Activated CD8-positive, alpha-beta memory T cell treated with anti-CD3 and anti-CD28 coated beads, Interleukin-2, amount 50 U/mL, for 1 hour (primary cell): ENCODE measurements at regions not wholly inside any gene's neighbourhood (a gene's known extent, or its start where the extent isn't known, plus 50 kb on each side); places are given as distances from the start of the nearest gene placed in this dataset.
"Not testable (repeated sequence)": the region's sequence is repeated elsewhere in the genome, so short reads cannot be mapped to it uniquely, and the experiment has no call there.

Experiments
- DNase-seq: peaks from one replicate; pipeline ENCODE4 v3.0.0-alpha.2; 2020; ENCODE audit errors: extremely low read depth

DNA sequence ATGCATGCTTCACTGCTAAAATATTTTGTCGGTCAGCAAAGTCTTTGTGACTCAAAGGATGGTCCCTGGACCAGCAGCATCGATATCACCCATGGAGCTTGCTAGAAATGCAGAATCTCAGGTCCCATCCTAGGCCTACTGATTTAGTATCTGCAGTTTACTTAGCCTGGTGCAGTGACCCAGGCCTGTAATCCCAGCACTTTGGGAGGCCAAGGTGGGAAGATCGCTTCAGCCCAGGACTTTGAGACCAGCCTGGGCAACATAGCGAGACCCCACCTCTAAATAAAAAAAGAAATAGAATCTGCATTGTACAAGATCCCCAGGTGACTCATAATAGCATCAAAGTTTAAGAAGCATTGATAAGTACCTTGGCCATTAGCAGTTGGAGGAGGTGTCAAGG is 248.7 kb downstream of the CD83 start:
- no peak for DNase-seq

DNA sequence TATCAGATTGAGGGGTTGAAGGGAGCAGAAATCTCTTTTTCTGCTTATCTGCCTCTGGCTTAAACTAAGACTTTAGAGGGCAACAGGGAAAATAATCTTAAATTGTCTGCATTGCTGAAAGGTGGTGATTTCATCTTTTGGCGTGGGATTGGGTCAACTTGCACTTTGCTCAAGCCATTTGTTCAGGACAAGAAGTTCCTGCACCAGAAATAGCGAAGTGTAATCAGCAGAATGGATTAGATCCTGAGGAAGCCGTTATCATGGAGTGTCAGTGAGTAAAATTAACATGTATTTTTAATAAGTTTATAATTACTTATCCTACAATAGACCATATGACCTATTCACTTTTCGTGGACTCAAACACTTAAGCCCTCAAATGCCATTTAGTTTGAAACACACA is 249.3 kb downstream of the CD83 start:
- no peak for DNase-seq

DNA sequence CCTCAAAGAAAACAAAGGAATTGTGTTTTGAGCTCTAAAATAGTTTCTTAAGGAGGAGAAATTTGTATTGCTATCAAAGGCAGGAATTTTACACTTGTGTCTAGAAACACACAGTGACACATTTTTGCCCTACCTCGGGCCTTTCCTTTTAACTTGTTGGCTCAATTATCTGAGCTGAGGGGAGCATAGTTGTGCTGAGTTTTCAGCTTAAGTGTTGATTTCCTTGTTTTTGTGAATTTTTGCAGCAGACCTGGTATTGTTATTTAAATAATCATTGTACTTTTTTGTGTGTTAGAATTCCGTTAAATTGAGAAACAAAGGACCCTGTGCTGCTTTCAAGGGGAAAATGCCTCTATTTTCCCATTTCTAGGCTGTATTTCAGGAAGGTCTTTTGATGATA is 249.7 kb downstream of the CD83 start:
- DNase-seq, result no peak

DNA sequence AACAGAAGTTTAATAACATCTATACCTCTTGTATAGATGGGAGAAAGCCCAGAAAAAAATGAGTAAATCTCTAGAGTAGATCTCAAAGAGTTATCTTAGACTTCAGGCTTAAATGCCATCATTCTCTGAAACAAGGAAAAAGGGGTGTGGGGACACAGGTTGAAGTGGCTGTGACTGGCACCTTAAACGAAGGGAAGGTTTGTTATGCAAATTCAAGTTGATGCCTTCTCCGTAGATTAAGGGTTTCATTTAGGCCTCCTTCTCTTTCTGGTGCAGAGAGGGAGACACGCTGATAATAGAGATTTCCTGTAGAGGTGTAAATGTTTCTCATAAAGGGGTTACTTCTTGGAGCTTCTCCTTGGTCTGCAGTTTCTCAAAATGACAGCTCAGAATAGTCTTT is 252.1 kb downstream of the CD83 start:
- no peak for DNase-seq

DNA sequence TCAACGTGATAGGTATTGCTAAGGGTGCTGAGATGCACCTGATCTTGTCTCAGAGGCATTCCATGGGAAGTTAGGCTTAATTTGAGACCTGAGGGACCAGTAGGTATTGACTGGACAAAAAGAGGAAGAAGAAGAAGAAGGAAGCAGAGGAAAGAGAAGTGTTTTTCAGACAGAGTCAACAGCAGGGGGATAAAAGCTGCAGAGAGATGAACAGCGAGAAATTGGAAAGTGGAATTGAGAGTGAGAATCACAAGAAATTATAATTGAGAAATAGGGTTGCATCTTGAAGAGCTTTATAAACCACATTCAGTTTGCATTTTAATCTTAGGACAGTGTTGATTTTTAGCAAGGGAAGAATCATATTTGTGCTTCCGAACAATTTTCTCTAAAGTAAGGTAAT is 254.0 kb downstream of the CD83 start:
- DNase-seq, result no peak

DNA sequence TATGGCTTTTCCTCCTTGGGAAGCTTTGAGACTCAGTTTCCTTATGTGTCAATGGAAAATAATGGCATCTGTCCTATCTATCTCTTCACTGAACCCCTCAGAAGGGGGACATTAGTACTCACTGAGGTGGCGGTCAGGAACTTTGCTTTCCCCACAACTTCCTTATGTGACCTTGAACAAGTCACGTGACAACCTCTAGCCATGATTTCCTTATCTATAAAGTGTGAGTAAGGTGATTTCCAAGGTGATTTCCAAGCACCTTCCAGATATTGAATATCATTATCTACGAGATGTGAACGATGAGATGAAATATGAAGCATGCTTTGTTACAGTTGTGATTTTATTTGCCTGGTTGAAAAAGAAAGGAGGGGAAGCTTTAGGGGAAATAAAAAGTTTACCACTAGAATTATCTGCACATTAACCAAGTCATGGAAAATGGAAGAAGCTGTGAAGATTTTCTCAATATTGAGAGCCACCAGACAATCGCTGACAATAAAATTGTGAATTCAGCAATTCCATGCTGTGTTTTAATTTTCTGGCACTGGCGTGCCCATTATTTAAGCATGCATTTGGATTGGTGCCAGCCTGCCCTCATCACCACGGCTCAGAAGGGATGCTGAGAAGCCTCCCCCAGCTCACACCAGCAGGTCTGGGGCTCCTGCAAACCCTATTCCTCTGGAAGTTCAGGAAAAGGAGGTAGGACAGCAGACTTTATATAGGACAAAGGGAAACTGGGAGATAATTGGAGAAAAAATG is 255.3 kb downstream of the CD83 start:
- DNase-seq, result no peak

DNA sequence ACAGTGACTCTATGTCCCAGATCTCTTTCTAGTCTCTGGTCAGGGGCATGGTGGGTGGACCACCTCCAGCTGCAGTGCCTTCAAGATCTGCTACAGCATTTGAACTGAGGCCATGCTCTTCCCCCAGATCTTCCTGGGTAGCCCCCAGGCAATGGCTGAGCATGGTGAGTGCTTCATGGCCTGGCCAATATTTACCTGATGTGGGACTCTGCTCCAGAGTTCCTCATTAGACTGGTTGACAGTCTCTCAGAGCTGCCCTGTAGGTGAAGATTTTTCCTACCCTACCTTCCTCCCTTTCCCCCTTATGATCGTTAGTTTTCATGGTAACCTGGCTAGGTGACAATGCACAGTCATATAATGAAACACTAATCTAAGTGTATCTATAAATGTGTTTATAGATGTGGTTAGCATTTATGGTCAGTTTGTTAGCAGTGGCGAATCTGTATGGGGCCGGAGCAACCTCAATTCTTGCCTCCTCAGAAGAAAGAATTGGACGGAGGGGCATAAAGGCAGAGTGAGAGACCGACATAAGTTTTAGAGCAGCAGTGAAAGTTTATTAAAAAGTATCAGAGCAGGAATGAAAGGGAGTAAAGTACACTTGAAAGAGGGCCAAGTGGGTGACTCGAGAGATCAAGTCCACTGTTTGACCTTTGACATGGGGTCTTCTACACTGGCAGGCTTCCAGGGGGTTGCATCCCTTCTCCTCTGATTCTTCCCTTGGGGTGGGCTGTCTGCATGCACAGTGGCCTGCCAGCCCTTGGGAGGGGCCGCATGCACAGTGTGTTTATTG is 256.3 kb downstream of the CD83 start:
- no peak for DNase-seq

DNA sequence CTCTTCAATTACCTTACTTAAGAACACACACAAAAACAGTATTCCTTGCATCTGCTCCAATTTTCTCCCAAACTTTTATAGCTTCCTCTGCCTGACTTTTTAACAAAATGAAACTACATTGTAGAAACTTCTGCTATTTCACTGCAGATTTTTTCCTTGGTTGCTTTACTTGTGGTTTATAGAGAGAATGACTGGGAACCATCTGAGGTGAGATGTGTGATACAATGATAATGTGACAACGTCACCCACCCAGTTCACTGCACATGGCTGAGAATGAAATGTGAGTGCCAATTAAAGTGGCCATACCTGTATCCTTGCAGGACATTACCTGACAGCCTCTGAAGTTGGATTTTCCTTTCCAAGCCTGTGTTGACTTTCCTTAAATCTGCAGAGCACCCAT is 258.4 kb downstream of the CD83 start:
- no peak for DNase-seq

DNA sequence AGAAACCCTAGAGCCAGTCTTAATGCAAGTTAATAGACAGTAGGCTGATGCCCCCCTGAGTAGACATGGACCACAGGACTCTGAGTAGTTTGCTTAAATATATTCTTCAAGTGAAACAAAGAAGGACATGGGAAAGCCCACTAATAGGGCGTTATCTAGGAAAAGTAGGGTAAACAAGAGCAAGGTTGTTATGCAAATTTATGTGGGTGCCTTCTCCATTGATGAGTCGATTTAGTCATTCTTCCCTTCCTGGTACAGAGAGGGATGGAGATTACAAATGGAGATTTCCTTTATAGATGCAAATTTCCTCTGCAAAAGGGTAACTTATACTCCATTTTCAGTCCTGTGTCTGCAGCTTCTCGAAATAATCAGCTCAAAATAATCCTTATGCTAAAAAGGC is 262.0 kb downstream of the CD83 start:
- DNase-seq, result no peak

DNA sequence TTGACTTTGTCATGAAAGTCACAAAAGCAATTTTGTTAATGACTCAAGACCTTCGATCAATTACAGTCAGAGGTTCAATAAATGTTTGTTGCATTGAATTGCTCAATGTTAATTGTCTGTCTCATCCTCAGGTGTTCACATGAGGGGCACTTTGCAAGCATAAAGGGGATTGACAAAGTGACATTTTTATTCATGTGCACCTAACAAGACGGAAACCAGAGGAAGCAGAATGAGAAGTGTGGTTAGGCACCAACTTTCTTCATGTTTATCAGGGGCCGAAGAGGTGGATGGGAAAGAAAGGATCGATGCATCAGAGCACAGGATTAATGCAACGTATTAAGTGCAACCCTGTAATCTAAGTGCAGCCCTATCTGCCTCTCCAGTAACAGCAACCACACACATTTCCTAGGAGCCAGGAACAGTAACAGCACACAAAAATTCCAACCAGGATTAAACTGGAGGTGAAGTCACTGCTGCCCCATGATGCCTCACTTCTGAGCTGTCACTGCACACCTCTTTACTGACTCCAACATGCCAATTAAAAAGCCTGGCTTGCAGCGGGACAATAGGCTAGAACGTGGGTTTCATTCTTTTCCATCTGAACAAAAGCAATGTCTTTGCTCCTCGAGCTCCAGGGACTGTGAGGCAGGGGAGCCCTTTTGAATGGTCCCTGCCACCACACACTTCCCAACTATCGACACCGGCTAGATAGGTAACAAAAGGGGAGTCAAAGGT is 262.7 kb downstream of the CD83 start:
- no peak for DNase-seq

DNA sequence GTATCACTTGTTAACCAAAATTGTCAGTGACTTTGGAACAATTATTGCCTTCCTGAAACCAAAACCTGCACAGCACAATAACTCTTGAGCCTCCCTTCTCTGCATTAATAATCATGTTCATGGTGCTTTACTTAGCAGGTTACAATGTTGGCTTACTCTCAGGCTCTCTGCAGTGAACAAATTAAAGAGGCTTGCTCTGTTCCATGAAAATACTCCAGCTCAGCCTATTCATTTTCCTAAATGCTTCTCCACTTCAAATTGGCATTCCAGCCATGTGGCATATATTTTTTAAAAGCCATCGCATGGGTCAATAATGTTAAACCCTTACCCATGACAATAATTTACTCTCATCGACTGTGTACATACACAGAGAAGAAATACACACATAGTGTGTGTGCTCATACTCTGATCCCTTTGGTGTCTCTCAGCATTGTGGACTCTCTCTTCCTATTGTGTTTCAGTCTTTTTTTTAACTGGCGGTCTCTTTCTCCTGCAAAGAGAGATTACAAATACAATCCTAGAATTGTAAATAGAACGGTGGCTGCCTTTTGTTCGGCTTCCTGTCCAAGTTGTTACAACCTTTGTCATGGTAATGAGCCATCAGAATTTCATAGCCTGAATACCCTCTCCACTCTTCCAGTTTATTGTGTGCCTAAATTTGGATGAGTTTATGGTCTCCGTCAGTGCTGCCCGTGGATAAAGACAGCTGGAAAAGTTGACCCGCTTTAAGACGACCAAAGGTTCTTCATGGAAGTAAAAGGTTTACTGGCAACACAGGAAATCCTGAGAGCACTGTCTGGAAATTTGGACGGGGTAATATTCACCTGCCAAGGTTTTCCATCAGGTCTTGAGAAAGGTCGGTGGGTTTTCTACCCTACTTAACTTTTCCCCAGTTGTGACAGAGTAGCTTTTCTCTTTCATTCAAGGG is 263.6 kb downstream of the CD83 start:
- no peak for DNase-seq

DNA sequence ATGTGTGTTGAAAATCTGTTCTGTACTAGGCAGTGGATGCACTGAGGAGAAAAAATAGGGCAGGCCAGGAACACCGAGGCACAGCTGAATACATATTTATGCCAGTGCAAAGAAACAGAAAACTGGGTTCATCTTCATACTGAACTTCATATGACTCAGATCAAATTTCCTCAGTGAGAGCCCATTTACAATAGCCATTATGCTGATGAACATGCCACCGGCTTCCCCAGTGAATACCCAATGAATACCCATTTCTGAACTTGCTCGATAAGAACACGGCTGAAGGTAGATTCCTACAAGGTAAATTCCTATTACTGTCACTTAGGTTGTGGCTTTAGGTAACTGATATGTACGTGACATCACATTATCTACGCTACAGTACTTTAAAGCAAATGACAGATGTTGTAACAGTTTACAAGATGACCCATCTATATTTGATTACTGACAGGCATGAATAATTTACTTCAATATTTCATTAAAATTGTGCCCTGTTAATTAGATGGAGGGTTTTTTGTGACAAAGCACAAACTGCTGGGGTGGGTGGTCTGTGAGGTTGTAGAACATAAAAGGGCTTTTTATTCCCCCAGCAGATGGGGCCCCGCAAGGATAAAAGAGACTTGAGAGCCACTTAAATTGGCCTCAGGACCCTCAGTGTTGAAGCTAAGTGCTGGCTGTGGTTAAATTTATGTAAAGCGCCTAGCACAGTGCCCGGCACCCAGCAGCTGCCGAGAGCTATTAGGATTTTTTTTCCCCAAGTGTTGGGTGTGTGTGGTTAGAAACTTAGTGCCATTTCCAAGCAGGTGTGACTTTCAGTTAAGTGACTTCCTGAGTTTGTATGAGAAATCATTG is 264.5 kb downstream of the CD83 start:
- DNase-seq, result no peak

DNA sequence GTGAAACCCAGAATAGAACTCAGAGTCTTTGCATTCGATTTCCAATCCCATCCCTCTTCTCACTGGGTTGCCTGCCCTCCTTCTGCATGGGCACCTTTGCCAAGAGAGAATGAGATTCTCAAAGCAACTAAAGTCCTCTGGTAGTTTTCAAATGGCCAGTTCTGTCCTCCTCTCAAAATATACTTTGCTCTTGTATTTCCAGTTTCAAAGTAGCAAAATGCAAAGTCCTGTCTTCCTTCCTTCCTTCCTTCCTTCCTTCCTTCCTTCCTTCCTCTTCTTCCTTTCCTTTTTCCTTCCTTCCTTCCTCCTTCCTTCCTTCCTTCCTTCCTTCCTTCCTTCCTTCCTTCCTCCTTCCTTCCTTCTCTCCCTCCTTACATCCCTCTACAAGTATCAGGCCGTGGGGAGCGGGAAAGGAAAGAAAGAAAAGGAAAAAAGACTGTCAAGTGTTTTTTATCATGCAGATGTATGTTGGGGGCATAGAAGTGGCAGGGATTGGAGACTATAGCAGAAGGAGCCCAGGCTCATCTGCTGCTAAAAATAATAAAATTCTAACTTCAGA is 265.2 kb downstream of the CD83 start:
- no peak for DNase-seq

DNA sequence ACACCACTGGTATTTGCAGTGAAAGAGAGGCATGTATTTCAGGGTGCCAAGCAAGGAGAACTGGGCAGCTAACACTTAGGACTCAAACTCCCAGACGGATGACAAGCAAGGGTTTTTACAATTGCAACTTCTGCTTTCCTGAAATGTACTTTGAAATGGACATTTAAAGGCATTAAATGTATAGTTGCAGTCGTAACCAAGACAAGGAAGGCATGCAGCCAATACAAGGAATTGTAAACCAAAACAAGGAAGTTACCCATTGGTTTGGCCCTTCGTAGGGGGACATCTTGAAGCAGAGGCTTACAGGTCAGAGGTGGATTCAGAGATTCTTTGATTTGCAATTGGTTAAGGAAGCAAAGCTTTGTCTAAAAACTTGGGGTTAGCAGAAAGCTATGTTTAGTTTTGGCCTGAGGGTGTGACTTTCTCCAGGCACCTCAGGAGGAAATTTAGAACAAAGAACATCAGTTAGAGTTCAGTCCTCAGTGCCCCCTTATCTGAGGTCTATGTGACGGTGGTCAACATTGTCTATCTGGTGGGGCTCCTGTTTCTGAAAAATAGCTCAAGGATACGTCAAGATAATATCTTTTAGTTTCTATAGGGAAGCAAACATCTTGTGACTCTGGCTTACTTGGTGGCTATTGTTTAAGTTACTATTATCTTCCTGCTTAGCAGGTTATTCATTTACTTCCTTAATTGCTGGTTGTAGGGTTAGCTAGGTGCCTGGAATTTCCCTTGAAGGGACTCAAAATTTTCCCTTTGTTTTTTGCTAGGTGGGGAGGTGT is 266.0 kb downstream of the CD83 start:
- DNase-seq, result no peak

DNA sequence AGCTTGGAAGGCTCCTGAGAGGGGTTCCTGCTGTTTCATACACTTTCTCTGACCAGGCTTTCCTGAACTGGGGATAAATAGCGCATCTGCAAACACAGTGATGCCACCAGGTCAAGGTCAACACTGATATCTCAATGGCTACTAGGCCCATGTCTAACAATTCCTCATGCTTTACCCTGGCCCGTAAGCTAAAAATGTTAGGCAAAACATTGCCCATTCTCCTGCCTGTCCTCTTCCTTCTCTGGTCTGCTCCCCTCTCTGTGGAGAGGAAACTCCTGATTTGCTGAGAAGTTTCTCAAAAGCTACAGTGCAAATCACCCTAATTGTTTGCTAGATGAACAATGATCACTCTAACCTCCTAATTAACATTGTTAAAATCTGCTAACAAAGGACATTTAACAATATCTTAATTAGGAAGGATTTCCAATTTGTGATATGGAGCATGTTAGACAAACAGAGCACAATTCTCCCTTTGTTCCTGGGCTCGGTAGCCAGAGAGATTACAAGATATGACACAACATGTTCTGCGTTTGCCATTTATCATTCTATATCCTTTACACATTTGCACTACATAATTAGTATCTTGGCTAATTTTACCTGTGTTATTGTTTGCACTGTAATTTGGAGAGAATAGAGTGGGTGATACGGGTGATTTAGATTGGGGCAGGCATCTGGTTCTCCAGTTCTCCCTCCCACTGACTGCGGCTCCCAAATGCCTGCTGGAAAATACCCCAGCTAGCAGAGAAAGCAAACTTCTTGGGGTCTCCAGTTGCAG is 266.8 kb downstream of the CD83 start:
- no peak for DNase-seq

DNA sequence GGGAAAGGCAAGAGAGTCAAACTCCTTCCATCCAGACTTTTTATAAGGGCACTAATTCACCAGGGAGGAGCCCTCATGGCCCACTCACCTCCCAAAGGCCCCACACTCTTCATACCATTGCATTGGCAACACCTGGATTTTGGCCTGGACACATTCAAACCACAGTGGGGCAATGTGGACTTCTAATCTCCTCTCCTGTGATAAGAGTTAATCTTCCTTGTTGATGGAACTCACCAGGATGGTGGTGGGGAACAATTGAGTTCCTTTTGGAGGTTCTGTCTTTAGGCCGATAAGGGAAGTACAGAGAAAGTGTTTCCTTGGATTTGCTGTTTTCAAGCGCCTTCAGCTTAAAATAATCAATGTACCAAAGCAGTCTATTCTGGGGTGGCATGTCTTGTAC is 268.7 kb downstream of the CD83 start:
- no peak for DNase-seq

DNA sequence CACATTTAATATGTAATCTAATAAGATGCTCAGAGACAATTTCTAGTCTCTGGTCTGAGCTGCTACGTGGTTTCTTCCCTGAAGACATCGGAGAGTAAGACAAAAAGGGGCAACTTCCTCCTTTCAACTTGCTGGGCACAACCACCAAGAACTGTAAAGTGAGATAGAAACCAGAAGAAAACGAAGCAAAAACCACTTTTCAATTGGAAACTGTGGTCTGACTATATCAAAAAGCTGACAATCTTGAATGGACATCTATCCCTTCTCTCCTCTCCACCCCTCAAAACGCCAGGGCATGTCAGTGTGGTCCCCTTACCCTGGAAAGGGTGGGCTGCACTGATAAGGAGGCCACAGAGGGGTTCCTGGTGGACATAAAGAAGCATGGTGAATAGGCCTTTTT is 269.1 kb downstream of the CD83 start:
- no peak for DNase-seq

DNA sequence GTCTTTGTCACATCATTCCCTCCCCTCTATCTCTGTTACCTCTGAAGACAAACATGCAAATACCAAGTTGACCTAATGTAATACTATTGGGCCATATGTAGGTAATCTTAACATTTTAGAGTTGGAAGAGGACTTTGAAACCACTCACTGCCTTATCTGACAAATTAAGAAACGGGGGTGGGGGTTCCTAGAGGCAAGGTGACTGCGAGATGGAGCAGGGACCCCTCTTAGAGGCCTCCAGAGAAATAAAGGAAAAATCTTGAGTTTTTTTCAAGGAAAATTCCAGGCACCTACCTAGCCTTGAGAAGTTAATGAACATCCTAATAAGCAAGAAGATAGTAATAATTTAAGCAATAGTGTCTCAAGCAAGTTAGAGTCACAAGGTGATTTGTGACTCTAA is 270.8 kb downstream of the CD83 start:
- DNase-seq, result no peak

DNA sequence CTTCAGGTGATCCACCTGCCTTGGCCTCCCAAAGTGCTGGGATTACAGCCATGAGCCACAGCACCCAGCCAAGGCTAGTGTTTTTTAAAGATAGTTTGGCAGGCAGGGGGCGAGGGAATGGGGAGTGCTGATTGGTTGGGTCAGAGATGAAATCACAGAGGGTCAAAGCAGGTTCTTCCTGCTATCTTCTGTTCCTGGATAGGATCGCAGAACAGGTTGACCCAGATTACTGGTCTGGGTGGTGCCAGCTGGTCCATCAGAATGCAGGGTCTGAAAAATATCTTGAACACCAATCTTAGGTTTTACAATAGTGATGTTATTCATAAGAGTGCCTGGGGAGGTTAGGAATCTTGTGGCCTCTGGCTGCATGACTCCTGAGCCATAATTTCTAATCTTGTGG is 272.2 kb downstream of the CD83 start:
- not testable (repeated sequence) for DNase-seq
